Naive B cell (primary cell): ENCODE measurements at regions not wholly inside any gene's neighbourhood (a gene's known extent, or its start where the extent isn't known, plus 50 kb on each side); places are given as distances from the start of the nearest gene placed in this dataset.

Experiments used
- ATAC-seq, 2 donors: fragments of 150-1000 bp; cut with Tn5 transposase; 2 replicates each; pipeline ENCODE4 v1.10.0; 2021; ENCODE audit warnings: low read depth in 2 of 2, mild to moderate bottlenecking in 2 of 2, moderate library complexity in 2 of 2
- DNase-seq: peaks from one replicate; pipeline ENCODE4 v3.0.0; 2022
- H3K27ac Mint-ChIP-seq, 6 donors: one replicate each; pipeline ENCODE4 v1.8.0; 2020 to 2022; ENCODE audit warnings: mild to moderate bottlenecking in 6 of 6, mixed read lengths in 6 of 6, moderate library complexity in 5 of 6, inconsistent platforms in 2 of 6
- H3K27me3 Mint-ChIP-seq, 3 donors: one replicate each; pipeline ENCODE4 v1.8.0; 2021 to 2022; ENCODE audit warnings: mixed read lengths in 3 of 3, mild to moderate bottlenecking in 1 of 3
- H3K36me3 Mint-ChIP-seq, 2 donors: one replicate each; pipeline ENCODE4 v1.8.0; 2020 to 2022; ENCODE audit warnings: mixed read lengths in 2 of 2, inconsistent platforms in 1 of 2, mild to moderate bottlenecking in 1 of 2
- H3K4me1 Mint-ChIP-seq, 3 donors: one replicate each; pipeline ENCODE4 v1.8.0; 2020 to 2022; ENCODE audit warnings: mixed read lengths in 3 of 3, inconsistent platforms in 1 of 3, mild to moderate bottlenecking in 1 of 3, moderate library complexity in 1 of 3
- H3K4me3 Mint-ChIP-seq, 8 donors: one replicate each; pipeline ENCODE4 v1.8.0; 2020 to 2022; ENCODE audit warnings: mild to moderate bottlenecking in 8 of 8, mixed read lengths in 8 of 8, moderate library complexity in 8 of 8, inconsistent platforms in 2 of 8
- H3K9me3 Mint-ChIP-seq, 7 donors: one replicate each; pipeline ENCODE4 v1.8.0; 2020 to 2022; ENCODE audit warnings: mixed read lengths in 7 of 7, mild to moderate bottlenecking in 5 of 7, inconsistent platforms in 2 of 7, moderate library complexity in 1 of 7

DNA sequence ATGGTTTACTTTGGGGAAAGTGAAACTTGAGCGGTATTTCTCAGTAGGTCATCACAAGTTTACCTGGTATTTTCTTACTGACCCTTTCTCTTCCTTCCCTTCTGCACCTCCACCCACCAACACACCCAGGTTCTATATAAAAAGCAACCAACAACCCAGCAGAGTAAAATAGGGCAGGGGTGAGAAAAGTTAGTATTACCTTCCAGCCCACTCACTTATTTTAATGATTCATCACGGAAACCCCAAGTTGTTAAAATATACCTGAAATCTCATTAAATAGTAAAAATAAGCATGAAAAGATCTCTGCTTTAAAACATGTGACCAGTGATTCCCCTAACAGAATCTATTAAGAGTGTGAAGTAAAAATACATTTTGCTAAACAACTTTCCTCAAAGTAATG is 306.1 kb downstream of the ZEB2 start:
- Mint-ChIP-seq H3K4me1 (peaks cover 5 to 16% (median 13%) of the 10 kb centered on the region in 3 donors), H3K27me3 (no peaks in the 10 kb centered on the region), H3K27ac (peak overlapping the region in 1 of 6 donors; percentile 23), H3K9me3 (no peaks in the 10 kb centered on the region), H3K4me3 (peak overlapping the region in 2 of 8 donors; percentile 1 to 48), H3K36me3 (no peaks in the 10 kb centered on the region)
- ATAC-seq (no peak), DNase-seq (no peak)

DNA sequence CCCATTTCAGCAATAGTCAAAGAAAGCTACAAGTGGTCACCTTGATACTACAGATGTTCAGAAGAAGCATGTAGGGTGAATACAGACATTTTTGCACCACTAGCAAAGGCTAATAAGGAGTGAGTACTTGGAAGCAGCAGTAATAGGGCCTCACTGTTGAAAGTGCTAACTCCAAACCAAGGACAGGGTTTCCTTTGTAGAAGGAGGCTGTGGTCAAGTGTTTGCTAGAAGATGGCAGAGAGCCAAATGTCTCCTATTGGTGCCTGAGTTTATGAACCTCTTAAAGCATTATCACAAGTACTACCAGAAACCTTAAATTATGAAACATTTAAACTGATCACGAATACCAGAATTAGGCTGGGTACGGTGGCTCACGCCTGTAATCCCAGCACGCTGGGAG is 308.1 kb downstream of the ZEB2 start:
- no peak overlapping the region for H3K4me3 Mint-ChIP-seq
- H3K27me3 Mint-ChIP-seq, result no peaks in the 10 kb centered on the region
- DNase-seq (no peak), ATAC-seq (no peak)
- no peak overlapping the region for H3K27ac Mint-ChIP-seq
- H3K9me3 Mint-ChIP-seq, result no peaks in the 10 kb centered on the region
- H3K4me1 Mint-ChIP-seq, result peaks cover 5 to 16% (median 13%) of the 10 kb centered on the region in 3 donors
- peaks cover 6 to 7% of the 10 kb centered on the region in 2 donors for H3K36me3 Mint-ChIP-seq

DNA sequence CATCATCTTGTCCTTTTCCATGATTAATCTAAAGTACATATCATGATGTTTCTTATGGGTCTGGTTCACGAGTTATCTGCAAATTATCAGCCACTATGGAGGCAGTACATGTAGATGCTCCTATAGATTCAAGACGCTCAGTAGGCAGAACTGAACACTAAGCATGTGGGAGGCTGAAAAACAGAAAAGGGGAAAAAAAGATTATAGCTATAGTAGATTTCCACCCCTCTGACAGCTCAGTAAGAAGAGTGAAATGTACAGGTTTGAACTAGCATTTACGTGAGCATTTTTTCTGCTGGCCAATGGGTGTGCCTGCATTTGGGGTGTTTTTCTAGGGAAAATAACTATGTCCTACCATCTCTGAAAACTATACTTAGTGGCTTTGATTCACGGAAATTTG is 308.9 kb downstream of the ZEB2 start:
- no peak for ATAC-seq
- H3K27me3 Mint-ChIP-seq, result no peaks in the 10 kb centered on the region
- peaks cover 6 to 7% of the 10 kb centered on the region in 2 donors for H3K36me3 Mint-ChIP-seq
- peaks cover 4 to 10% (median 10%) of the 10 kb centered on the region in 3 donors for H3K4me1 Mint-ChIP-seq
- H3K27ac Mint-ChIP-seq, result no peak overlapping the region
- no peaks in the 10 kb centered on the region for H3K9me3 Mint-ChIP-seq
- DNase-seq, result no peak
- H3K4me3 Mint-ChIP-seq, result no peak overlapping the region

DNA sequence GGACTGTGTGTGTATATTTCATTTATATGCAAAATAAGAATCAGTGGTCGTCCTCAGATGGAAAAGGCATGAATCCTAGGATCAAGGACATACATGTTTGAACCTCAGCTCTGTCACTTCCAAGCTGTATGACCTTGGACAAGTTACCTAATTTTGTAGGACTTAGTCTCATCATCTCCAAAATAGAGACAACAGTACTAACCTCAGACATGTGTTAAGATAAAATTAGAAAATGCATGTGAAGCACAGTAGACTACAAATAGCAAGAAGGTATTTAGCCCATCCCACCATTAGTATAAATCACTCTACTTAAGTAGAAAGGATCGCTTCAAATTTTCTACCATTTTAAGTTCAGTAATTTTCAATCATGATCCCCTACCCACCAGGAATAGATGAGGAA is 309.8 kb downstream of the ZEB2 start:
- H3K27me3 Mint-ChIP-seq, result no peaks in the 10 kb centered on the region
- peaks cover 6 to 7% of the 10 kb centered on the region in 2 donors for H3K36me3 Mint-ChIP-seq
- no peak overlapping the region for H3K4me3 Mint-ChIP-seq
- H3K27ac Mint-ChIP-seq, result no peak overlapping the region
- ATAC-seq (no peak), DNase-seq (no peak)
- no peaks in the 10 kb centered on the region for H3K9me3 Mint-ChIP-seq
- H3K4me1 Mint-ChIP-seq, result peaks cover 0 to 6% (median 6%) of the 10 kb centered on the region in 3 donors

DNA sequence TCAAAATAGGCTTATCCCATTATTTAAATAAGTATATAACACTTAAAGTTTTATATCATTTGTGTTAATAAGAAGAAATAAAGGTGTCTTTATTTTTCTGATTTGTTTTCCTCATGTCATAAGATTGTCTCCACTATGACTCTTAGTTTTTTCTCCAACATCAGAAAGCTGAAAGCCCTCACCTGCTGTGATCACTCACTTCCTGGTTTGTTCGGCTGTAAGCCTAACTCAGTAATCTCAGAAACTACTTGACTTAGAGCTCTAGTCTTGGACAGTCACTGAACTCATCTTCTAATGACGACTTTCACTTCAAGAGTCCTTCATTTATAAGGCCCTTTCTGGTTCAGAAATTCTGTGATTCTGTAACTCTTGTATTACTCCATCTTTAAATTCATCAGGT is 311.0 kb downstream of the ZEB2 start:
- ATAC-seq (no peak), DNase-seq (no peak)
- H3K27me3 Mint-ChIP-seq, result no peaks in the 10 kb centered on the region
- peaks cover 0 to 5% (median 5%) of the 10 kb centered on the region in 3 donors for H3K4me1 Mint-ChIP-seq
- peaks cover 0 to 3% (median 0%) of the 10 kb centered on the region in 7 donors for H3K9me3 Mint-ChIP-seq
- H3K36me3 Mint-ChIP-seq, result peaks cover 6 to 7% of the 10 kb centered on the region in 2 donors
- H3K4me3 Mint-ChIP-seq, result no peak overlapping the region
- H3K27ac Mint-ChIP-seq, result no peak overlapping the region

DNA sequence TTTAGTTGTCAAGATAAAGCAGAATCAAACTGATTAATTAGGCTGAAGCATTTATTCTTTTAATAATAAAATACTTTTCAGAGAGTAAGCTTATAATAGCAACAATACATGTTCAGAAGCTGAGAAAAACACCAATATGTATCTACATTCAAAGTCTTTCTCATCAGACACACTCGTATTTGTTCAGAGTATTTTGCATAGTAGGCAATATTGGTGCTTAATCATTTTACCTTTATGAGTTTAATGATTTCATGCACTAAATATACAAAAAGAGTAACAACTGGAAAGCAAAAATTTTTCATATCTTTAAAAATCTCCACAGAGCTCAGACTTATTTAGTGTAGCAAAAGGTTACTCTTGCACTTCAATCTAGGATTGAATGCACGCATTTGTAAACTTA is 313.9 kb downstream of the ZEB2 start:
- Mint-ChIP-seq H3K36me3 (peaks cover 6 to 10% of the 10 kb centered on the region in 2 donors), H3K4me1 (peaks cover 0 to 4% (median 0%) of the 10 kb centered on the region in 3 donors), H3K4me3 (no peak overlapping the region), H3K27me3 (no peaks in the 10 kb centered on the region), H3K27ac (no peak overlapping the region), H3K9me3 (peaks cover 0 to 3% (median 2%) of the 10 kb centered on the region in 7 donors)
- DNase-seq (no peak), ATAC-seq (no peak)

DNA sequence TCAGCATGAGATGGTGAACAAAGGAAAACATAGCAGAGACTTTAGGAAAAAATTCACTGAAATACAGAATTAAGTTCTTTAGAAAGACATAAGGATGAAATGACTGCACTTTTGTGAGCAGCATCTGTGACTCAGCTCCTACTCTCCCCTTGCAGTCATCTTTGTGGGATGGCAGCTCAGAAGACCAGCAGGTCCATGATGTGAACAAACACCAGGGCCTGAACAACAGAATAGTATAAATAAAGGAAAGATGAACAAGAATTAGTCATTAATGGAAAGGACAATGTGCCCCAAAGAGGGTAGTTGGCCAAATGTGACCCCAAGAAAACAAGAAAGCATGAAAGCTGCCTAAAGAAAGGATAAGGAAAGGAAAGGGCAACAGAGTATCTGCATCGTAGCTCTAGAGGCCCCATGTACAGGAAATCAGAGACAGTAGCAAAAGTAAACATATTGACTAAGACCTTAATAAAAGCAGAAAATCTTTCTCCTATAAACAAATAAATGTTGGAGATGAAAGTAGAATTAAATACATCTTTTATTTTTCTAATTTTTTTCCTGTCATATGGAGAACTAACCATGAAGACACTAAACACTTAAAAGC is 318.0 kb downstream of the ZEB2 start:
- Mint-ChIP-seq H3K9me3 (peaks cover 0 to 3% (median 2%) of the 10 kb centered on the region in 7 donors), H3K27ac (no peak overlapping the region), H3K4me1 (peaks cover 0 to 4% (median 2%) of the 10 kb centered on the region in 3 donors), H3K4me3 (no peak overlapping the region), H3K27me3 (no peaks in the 10 kb centered on the region), H3K36me3 (peaks cover 4 to 8% of the 10 kb centered on the region in 2 donors)
- no peak for DNase-seq
- ATAC-seq, result no peak

DNA sequence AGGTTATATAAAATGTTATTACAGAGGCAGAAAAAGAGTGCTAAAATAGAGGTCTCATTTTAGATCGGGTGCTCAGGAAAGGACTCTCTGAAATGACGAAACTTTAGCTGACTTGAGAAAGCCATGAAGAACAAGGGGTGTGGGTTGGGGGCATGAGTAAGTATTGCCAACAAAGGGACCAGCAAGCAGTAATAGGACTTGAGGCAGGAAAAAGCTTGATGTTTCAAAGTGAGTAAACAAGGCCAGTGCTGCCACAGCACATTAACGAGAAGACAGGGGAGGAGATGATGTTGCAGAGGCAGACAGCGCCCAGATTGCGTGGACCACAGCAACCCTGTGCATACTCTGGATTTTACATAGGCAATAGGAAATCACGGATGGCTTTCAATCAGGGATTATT is 318.8 kb downstream of the ZEB2 start:
- DNase-seq (no peak), ATAC-seq (no peak)
- Mint-ChIP-seq H3K27ac (peak overlapping the region in 2 of 6 donors; percentile 5 to 65), H3K4me1 (peaks cover 0 to 4% (median 2%) of the 10 kb centered on the region in 3 donors), H3K4me3 (no peak overlapping the region), H3K9me3 (peaks cover 0 to 3% (median 2%) of the 10 kb centered on the region in 7 donors), H3K27me3 (no peaks in the 10 kb centered on the region), H3K36me3 (peaks cover 4 to 8% of the 10 kb centered on the region in 2 donors)

DNA sequence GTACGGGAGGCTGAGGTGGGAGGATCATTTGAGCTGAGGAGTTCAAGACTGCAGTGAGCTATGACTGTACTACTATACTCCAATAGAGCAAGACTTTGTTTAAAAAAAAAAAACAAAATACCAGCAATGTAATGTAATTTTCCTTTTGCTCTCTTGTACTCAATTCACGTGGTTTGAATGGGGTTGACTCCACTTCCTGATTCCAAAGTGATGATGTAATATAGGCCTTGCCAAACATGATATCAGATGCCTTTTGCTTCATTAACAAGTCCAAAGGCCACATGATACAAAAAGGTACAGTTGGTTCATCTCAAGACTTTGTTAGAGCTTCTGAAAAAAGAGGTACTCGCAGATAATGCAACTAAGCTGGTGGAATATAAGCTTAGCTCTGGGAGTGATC is 321.8 kb downstream of the ZEB2 start:
- Mint-ChIP-seq H3K27me3 (no peaks in the 10 kb centered on the region), H3K9me3 (peaks cover 0 to 2% (median 0%) of the 10 kb centered on the region in 7 donors), H3K4me3 (no peak overlapping the region), H3K4me1 (peaks cover 0 to 3% (median 2%) of the 10 kb centered on the region in 3 donors), H3K36me3 (peaks cover 4 to 8% of the 10 kb centered on the region in 2 donors), H3K27ac (no peak overlapping the region)
- DNase-seq, result no peak
- ATAC-seq, result no peak

DNA sequence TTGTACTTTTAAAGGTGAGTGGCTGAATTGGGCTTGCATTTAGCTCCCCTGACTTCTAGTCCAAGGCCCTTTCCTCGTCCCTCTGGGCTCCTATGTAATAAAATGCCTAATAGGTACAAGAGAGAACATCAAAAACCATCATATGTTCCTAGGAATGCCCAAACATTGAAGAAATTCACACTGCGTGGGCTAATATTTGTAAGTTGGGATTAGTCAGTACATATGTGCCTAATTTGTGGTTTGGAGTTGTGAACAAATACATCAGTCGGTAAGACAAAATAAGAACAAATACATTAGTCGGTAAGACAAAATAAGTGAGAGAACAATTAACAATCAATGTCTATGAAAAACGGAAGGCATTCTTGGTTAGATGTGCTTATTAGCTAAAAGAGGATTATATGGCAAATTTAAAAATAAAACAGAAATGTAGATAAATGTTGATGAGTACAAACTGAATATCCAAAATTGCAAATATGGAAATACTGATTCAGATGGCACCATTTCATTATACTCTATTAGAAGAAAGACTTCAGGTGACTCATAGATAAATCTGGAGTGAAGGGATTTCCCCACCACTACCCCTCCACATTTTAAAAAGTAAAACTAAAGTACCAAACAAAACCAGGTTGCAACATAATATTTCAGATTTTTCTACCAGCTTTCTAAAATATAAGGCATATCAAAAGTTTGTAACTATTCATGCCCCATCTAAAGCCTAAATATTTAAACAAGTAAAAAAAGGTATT is 325.4 kb downstream of the ZEB2 start:
- Mint-ChIP-seq H3K9me3 (no peaks in the 10 kb centered on the region), H3K4me1 (peaks cover 0 to 2% (median 0%) of the 10 kb centered on the region in 3 donors), H3K27me3 (no peaks in the 10 kb centered on the region), H3K36me3 (peaks cover 0 to 4% of the 10 kb centered on the region in 2 donors), H3K4me3 (no peak overlapping the region), H3K27ac (no peak overlapping the region)
- ATAC-seq, result no peak
- no peak for DNase-seq

DNA sequence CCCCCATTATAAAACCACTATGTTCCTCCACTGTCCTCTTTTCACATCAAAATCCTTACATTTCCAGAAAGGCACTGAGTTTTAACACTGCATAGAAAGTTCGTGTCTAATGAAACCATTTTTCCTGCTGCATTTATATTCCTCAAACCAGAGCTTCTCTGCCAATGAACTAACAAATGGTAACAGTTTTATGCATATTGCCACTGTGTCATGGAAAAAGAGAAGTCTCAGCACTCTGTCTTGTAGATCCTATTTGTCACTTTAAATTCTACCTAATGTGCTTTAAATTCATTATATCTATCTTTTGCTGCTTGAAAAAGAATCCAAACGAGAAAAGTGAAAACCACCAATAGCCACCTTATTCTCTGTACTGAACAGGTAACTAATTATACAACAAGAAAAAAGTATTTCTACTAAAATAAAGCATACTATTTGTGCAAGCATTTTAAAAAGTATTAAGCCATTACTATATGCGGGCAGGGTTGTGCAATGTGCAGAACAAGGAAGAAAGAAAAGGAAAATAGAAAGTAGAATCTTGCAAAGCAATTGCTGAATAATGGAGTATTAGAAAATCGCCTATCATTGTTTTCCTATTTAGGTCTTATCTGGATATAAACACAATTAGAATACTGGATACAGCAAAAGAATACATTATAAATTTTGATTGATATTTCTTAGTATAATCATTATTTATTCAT is 328.9 kb downstream of the ZEB2 start:
- Mint-ChIP-seq H3K27ac (no peak overlapping the region), H3K9me3 (no peaks in the 10 kb centered on the region), H3K27me3 (no peaks in the 10 kb centered on the region), H3K4me1 (peaks cover 3 to 9% (median 4%) of the 10 kb centered on the region in 3 donors), H3K4me3 (no peak overlapping the region), H3K36me3 (no peaks in the 10 kb centered on the region)
- no peak for DNase-seq
- no peak for ATAC-seq

DNA sequence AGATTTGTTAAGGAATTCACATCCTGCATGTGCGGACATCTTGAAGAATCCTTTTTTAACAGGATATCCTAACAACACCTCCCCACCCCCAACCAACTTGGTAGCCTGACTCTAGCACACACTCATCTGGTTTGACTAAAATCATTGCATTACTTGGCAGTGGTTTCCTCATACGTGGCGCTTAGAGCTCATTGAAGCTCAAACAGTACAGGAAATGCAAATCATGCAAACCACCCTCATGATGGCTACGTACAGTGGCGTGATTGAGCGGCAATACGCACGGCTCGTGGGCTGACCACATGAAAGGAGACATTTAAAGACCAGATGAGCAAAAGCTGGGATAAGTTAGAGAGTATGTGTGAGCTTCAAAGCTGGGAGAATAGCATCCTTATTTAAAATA is 336.2 kb downstream of the ZEB2 start:
- H3K9me3 Mint-ChIP-seq, result peaks cover 0 to 7% (median 0%) of the 10 kb centered on the region in 7 donors
- peak overlapping the region in 4 of 6 donors; percentile 22 to 70 (median 60) for H3K27ac Mint-ChIP-seq
- no peaks in the 10 kb centered on the region for H3K27me3 Mint-ChIP-seq
- H3K4me1 Mint-ChIP-seq, result peaks cover 15 to 24% (median 20%) of the 10 kb centered on the region in 3 donors
- peak; percentile 97 to 98 for ATAC-seq
- peak overlapping the region in 7 of 8 donors; percentile 53 to 91 (median 59) for H3K4me3 Mint-ChIP-seq
- DNase-seq, result peak; percentile 51
- peaks cover 0 to 3% of the 10 kb centered on the region in 2 donors for H3K36me3 Mint-ChIP-seq

DNA sequence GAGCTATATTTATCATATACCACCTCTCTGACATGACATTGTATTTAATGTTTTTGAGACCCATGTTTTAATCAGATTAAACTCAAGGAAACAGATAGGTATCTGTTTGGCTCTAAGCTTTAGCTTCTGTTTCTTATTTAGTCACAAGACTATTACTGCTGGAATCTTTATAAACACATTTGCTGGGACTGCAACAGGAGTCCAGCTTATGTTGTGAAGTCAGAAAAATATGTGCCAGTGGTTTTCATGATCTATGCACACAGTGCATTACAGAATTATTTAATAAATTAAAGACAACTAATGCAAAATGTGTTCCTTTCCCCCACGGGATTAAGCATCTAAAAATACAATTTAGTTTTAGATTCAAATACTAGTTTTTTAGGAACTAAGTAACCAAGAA is 338.9 kb downstream of the ZEB2 start:
- Mint-ChIP-seq H3K36me3 (peaks cover 7 to 13% of the 10 kb centered on the region in 2 donors), H3K27ac (no peak overlapping the region), H3K9me3 (peaks cover 0 to 11% (median 4%) of the 10 kb centered on the region in 7 donors), H3K4me1 (peaks cover 11 to 16% (median 14%) of the 10 kb centered on the region in 3 donors), H3K27me3 (no peaks in the 10 kb centered on the region), H3K4me3 (no peak overlapping the region)
- DNase-seq (no peak), ATAC-seq (no peak)
